ENCODE measurements at regions not wholly inside any gene's neighbourhood (a gene's known extent, or its start where the extent isn't known, plus 50 kb on each side); places are given as distances from the start of the nearest gene placed in this dataset.
A peak's percentile ranks its signal among the peaks of the same experiment; 100 is the strongest.
"Not testable (repeated sequence)": the region's sequence is repeated elsewhere in the genome, so short reads cannot be mapped to it uniquely, and the experiment has no call there.

GRCh38 chr14:45766247-45766646, 513.2 kb upstream of the MIS18BP1 start:
- H3K4me1 Mint-ChIP-seq (ENCODE audit: unreplicated experiment) = no peaks in the 10 kb centered on the region
- DNase-seq (ENCODE audit: low spot score) = no peak
- H3K4me3 Mint-ChIP-seq (ENCODE audit: unreplicated experiment) = no peak overlapping the region
- no peaks in the 10 kb centered on the region for H3K27me3 Mint-ChIP-seq (ENCODE audit: unreplicated experiment)
- H3K36me3 Mint-ChIP-seq (ENCODE audit: low read depth, unreplicated experiment) = no peaks in the 10 kb centered on the region
- no peak for TF ChIP-seq CTCF (IDR thresholded peaks at IDR 0.05; ENCODE audit: unreplicated experiment)
- H3K9me3 Mint-ChIP-seq (ENCODE audit: unreplicated experiment) = no peaks in the 10 kb centered on the region
- H3K27ac Mint-ChIP-seq (ENCODE audit: unreplicated experiment) = no peak overlapping the region

- DNase-seq (ENCODE audit: low spot score) = no peak
- Mint-ChIP-seq H3K36me3 (ENCODE audit: low read depth, unreplicated experiment) (peaks cover 5% of the 10 kb centered on the region), H3K4me1 (ENCODE audit: unreplicated experiment) (no peaks in the 10 kb centered on the region), H3K4me3 (ENCODE audit: unreplicated experiment) (peak overlapping the region; percentile 18), H3K9me3 (ENCODE audit: unreplicated experiment) (peaks cover 12% of the 10 kb centered on the region), H3K27ac (ENCODE audit: unreplicated experiment) (no peak overlapping the region), H3K27me3 (ENCODE audit: unreplicated experiment) (no peaks in the 10 kb centered on the region)
- no peak for TF ChIP-seq CTCF (IDR thresholded peaks at IDR 0.05; ENCODE audit: unreplicated experiment)
These were observed 504.7 kb upstream of the MIS18BP1 start for GRCh38 chr14:45757655-45758054.

- H3K9me3 Mint-ChIP-seq (ENCODE audit: unreplicated experiment) = peaks cover 12% of the 10 kb centered on the region
- H3K27me3 Mint-ChIP-seq (ENCODE audit: unreplicated experiment); H3K4me3 Mint-ChIP-seq (ENCODE audit: unreplicated experiment); H3K27ac Mint-ChIP-seq (ENCODE audit: unreplicated experiment); DNase-seq (ENCODE audit: low spot score); H3K4me1 Mint-ChIP-seq (ENCODE audit: unreplicated experiment); H3K36me3 Mint-ChIP-seq (ENCODE audit: low read depth, unreplicated experiment): not testable (repeated sequence)
These were observed 503.4 kb upstream of the MIS18BP1 start for GRCh38 chr14:45756412-45756811.

GRCh38 chr14:45743884-45744283, 490.9 kb upstream of the MIS18BP1 start:
- H3K27me3 Mint-ChIP-seq (ENCODE audit: unreplicated experiment) = no peaks in the 10 kb centered on the region
- no peak for TF ChIP-seq CTCF (IDR thresholded peaks at IDR 0.05; ENCODE audit: unreplicated experiment)
- no peaks in the 10 kb centered on the region for H3K9me3 Mint-ChIP-seq (ENCODE audit: unreplicated experiment)
- DNase-seq (ENCODE audit: low spot score) = no peak
- H3K4me3 Mint-ChIP-seq (ENCODE audit: unreplicated experiment) = no peak overlapping the region
- no peaks in the 10 kb centered on the region for H3K36me3 Mint-ChIP-seq (ENCODE audit: low read depth, unreplicated experiment)
- H3K4me1 Mint-ChIP-seq (ENCODE audit: unreplicated experiment) = no peaks in the 10 kb centered on the region
- H3K27ac Mint-ChIP-seq (ENCODE audit: unreplicated experiment) = no peak overlapping the region

- DNase-seq (ENCODE audit: low spot score) = no peak
- H3K4me1 Mint-ChIP-seq (ENCODE audit: unreplicated experiment) = no peaks in the 10 kb centered on the region
- TF ChIP-seq CTCF (IDR thresholded peaks at IDR 0.05; ENCODE audit: unreplicated experiment) = no peak
- no peaks in the 10 kb centered on the region for H3K36me3 Mint-ChIP-seq (ENCODE audit: low read depth, unreplicated experiment)
- H3K27ac Mint-ChIP-seq (ENCODE audit: unreplicated experiment) = no peak overlapping the region
- H3K27me3 Mint-ChIP-seq (ENCODE audit: unreplicated experiment) = no peaks in the 10 kb centered on the region
- H3K9me3 Mint-ChIP-seq (ENCODE audit: unreplicated experiment) = no peaks in the 10 kb centered on the region
- H3K4me3 Mint-ChIP-seq (ENCODE audit: unreplicated experiment) = no peak overlapping the region
These were observed 489.2 kb upstream of the MIS18BP1 start for GRCh38 chr14:45742187-45742586.
